Lower leg skin (tissue), 4 donors: ENCODE measurements at regions not wholly inside any gene's neighbourhood (a gene's known extent, or its start where the extent isn't known, plus 50 kb on each side); places are given as distances from the start of the nearest gene placed in this dataset.
A peak's percentile ranks its signal among the peaks of the same experiment; 100 is the strongest.

Experiments
- DNase-seq, 2 donors: peaks; one replicate each; pipeline ENCODE4 v3.0.0-alpha.2; 2019; ENCODE audit warnings: low spot score in 2 of 2
- H3K4me3 ChIP-seq: fragments of 200-600 bp; sonication (generic); 2 replicates; pipeline ENCODE4 v1.5.1; 2017; ENCODE audit warnings: mild to moderate bottlenecking, low read depth; ENCODE audit not compliant: poor library complexity, severe bottlenecking
- POLR2A ChIP-seq, 2 donors: fragments of 450-650 bp; IDR thresholded peaks; one replicate each; pipeline ENCODE4 v1.6.1; 2016 to 2017; ENCODE audit warnings: antibody characterized with exemption in 2 of 2, mild to moderate bottlenecking in 1 of 2, moderate library complexity in 1 of 2
- WGBS, 2 donors: methylation state at CpG; one replicate each; pipeline ENCODE4 v1.1.5; 2018; 5-methylcytosine and 5-hydroxymethylcytosine counted together
- intact Hi-C: fragments of 100-400 bp; cut with DNase I; formaldehyde crosslinking; loops from one replicate; pipeline ENCODE4 v1.15.0; 2023; ENCODE audit warnings: low total_unique reads
- TF ChIP-seq, protein P1 (sequence below), 3 donors: fragments of 450-650 bp; IDR thresholded peaks; one replicate each; pipeline ENCODE4 v1.5.1; 2016; ENCODE audit warnings: antibody characterized with exemption in 3 of 3, mild to moderate bottlenecking in 3 of 3, moderate library complexity in 2 of 3

DNA sequence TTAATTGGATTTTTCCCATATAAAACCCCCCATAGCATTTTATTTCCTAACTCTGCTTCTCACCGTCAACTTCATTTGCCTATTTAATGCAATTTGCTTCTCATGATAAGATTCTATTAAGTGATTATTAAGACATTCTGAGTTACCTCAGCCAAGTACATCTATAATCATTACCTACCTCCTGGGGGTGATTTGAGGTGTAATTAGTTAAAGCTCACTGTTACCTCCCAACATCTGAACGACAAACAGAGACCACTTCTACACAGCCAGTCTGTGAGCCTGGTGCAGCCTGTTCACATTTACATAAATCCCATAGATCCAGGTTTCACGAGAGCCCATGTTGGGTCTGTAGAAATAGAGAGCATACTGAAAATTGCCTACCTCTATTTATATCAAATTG, 65.7 kb upstream of the SSX2IP start:
- TF ChIP-seq, protein P1, sequence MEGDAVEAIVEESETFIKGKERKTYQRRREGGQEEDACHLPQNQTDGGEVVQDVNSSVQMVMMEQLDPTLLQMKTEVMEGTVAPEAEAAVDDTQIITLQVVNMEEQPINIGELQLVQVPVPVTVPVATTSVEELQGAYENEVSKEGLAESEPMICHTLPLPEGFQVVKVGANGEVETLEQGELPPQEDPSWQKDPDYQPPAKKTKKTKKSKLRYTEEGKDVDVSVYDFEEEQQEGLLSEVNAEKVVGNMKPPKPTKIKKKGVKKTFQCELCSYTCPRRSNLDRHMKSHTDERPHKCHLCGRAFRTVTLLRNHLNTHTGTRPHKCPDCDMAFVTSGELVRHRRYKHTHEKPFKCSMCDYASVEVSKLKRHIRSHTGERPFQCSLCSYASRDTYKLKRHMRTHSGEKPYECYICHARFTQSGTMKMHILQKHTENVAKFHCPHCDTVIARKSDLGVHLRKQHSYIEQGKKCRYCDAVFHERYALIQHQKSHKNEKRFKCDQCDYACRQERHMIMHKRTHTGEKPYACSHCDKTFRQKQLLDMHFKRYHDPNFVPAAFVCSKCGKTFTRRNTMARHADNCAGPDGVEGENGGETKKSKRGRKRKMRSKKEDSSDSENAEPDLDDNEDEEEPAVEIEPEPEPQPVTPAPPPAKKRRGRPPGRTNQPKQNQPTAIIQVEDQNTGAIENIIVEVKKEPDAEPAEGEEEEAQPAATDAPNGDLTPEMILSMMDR (IDR thresholded peaks at IDR 0.05) = no peak
- no peak for TF ChIP-seq POLR2A (IDR thresholded peaks at IDR 0.05)
- intact Hi-C loops = loop anchor here (10.0 kb wide), 1 partner anchor 321 kb away; no protein-coding TSS in a partner anchor
- no peak overlapping the region for H3K4me3 ChIP-seq
- 70 to 74% methylated on average over 3 of the region's 3 CpGs for WGBS, 2 donors
- DNase-seq = no peak

DNA sequence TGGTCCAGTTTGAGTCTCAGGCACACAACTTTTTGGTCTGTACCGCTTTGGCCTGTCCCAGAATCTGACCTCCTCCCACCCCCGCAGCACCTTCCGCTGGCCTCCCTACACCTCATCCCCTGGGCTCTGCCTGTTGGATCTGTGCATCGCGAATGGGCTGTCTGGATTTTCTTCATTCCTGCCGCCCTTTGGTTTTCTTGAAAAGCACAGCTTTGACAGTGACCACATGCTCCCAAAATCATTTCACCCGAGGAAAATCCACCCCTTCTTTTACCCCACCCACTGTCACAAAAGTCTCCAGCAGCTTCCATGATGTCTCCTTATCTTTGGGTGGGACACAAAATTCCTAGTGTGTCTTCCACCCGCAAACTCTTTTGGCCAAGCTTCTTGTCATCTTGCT, 65.0 kb upstream of the SSX2IP start:
- intact Hi-C loops = loop anchor here (10.0 kb wide), 1 partner anchor 320 kb away; no protein-coding TSS in a partner anchor
- no peak overlapping the region for H3K4me3 ChIP-seq
- WGBS, 2 donors = 89 to 90% methylated on average over 8 of the region's 8 CpGs
- TF ChIP-seq POLR2A (IDR thresholded peaks at IDR 0.05) = no peak
- TF ChIP-seq, protein P1 (IDR thresholded peaks at IDR 0.05) = no peak
- no peak for DNase-seq

DNA sequence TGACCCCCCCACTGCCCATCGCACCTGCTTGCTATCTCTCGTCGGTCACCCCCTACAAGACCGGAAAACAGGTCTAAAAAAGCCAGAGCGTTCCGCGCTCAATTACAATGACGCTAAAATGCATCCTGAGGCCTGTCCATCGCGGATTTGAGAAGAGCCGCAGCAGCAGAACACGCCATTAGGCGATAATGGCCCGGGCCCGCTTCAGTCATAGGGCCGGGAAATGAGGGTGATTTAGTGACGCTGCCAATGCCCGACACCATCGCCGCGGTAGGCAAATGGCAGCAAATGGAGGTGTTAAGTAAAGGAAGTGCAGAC, 64.1 kb upstream of the SSX2IP start:
- WGBS, 2 donors = 75% methylated on average over 21 of the region's 21 CpGs
- H3K4me3 ChIP-seq = no peak overlapping the region
- TF ChIP-seq, protein P1 (IDR thresholded peaks at IDR 0.05) = no peak
- no peak for TF ChIP-seq POLR2A (IDR thresholded peaks at IDR 0.05)
- intact Hi-C loops = loop anchor here (10.0 kb wide), 1 partner anchor 320 kb away; no protein-coding TSS in a partner anchor
- DNase-seq = no peak

DNA sequence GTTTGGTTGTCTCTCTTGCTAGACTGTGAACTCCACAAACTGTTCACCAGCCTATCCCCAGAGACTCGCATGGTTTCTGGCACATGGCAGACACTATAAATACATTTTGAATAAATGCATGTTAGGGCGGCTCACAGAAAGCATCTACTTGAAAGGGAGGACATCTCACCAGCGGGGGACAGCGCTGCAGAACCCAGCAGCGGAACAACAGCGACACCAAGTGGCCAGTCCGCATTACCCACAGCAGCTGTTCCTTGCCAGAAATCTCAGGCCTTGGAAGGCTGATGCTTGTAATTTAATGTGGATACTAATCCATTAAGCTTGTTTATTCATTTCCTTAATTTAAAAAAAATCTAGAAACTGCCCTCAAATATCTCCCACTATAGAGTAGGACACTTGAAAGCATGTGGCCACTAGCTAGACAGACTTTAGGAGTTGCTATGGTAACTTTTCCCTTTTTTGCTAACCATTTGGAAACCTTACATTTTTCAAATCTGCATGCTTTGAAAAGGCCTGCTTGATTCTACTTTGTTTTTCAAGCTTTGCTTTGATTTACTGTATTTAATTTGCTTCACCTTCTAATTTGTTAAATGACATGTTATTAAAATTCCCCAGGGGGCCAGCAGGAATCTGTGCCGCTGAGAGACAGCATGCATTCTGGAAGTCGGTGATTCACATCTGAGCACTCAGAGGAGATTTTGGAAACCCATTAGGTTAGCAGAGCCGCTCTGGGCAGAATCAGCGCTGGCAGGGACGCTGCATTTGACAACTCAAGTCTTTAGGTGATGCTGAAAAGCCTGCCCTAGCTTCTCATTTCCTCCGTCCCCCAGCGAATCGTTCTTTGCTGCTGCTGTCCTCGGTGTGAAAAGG, 63.5 kb upstream of the SSX2IP start:
- DNase-seq = peak in 1 of 2 donors; percentile 47
- intact Hi-C loops = loop anchor here (10.0 kb wide), 1 partner anchor 319 kb away; no protein-coding TSS in a partner anchor
- TF ChIP-seq, protein P1 (IDR thresholded peaks at IDR 0.05) = peak in 1 of 3 donors; percentile 69
- no peak for TF ChIP-seq POLR2A (IDR thresholded peaks at IDR 0.05)

DNA sequence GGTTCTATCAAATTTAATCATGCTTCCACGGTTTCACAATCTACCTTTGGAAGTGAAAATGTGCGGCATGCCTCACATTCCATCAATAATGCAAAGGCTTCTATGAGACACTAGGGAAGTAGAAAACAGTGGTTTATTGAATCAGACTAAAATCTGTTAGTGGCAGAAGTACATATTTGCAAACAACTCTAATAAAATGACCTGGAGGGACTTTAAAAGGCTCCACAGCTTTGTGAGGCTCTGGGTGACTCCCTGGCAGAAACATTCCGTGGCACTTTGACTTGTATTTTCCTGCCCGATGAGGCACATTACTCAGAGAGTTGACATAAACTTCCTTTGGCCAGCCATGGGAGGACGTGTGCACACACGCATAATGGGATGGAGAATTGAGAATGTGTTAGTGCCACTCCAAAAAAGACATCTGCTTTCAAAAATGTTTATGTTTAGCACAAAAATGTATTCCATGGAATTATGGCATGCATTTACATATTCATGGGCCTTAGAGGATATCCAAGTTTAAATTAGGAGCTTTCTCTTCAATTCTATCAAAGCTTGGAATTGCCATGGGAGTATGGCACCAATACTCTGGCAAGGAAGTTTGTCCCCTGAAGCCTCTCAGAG, 60.0 kb upstream of the SSX2IP start:
- 26 to 33% methylated on average over 6 of the region's 6 CpGs for WGBS, 2 donors
- no peak overlapping the region for H3K4me3 ChIP-seq
- DNase-seq = no peak
- no peak for TF ChIP-seq POLR2A (IDR thresholded peaks at IDR 0.05)
- TF ChIP-seq, protein P1 (IDR thresholded peaks at IDR 0.05) = no peak
- intact Hi-C loops = loop anchor here (10.0 kb wide), 1 partner anchor 315 kb away; no protein-coding TSS in a partner anchor

More for the DNA sequence above, 63.5 kb upstream of the SSX2IP start:
- no peak overlapping the region for H3K4me3 ChIP-seq
- 39 to 44% methylated on average over 16 of the region's 16 CpGs for WGBS, 2 donors
